ENCODE measurements at regions not wholly inside any gene's neighbourhood (a gene's known extent, or its start where the extent isn't known, plus 50 kb on each side); places are given as distances from the start of the nearest gene placed in this dataset.

DNA sequence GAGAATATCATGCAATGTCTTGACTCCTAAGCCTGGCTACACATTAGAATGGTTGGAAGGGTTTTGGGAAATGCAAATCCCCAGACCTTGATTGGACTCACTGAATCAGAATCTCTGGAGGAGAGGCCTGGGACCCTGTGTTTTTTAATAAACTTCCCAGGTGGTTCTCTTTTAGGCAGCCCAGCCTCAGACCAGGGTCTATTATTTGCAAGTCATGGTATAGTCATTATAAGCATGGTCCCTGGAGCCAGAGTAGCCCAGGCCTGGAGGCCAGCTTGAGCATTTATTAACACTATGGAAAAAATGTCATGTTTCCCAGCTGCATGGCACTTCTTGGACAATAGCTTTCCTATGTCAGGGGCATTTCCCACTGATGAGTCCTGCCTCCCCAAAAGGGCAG lies 266.9 kb downstream of the NPIPA8 start:
- TF ChIP-seq RAD21 (CRISPR knock-in tag; IDR thresholded peaks at IDR 0.05) (no peak), MED13 (CRISPR knock-in tag; IDR thresholded peaks at IDR 0.05) (no peak), ZFP41 (CRISPR knock-in tag; IDR thresholded peaks at IDR 0.05; ENCODE audit: borderline replicate concordance) (no peak), RAD51 (IDR thresholded peaks at IDR 0.05; ENCODE audit: borderline replicate concordance) (no peak), ISX (CRISPR knock-in tag; conservative IDR thresholded peaks at IDR 0.05) (no peak), ZNF3 (CRISPR knock-in tag; IDR thresholded peaks at IDR 0.05) (no peak), ATF7 (IDR thresholded peaks at IDR 0.05) (no peak), ATF7 (CRISPR knock-in tag; IDR thresholded peaks at IDR 0.05) (no peak), ZNF589 (CRISPR knock-in tag; conservative IDR thresholded peaks at IDR 0.05) (no peak)

Data from HepG2 (cell line).